RWPE1 (cell line): ENCODE measurements at regions not wholly inside any gene's neighbourhood (a gene's known extent, or its start where the extent isn't known, plus 50 kb on each side); places are given as distances from the start of the nearest gene placed in this dataset.
A peak's percentile ranks its signal among the peaks of the same experiment; 100 is the strongest.

Source experiments
- CTCF ChIA-PET: fragments of 350-600 bp; sonication (Branson Sonifier 250); formaldehyde crosslinking; extraction: SDS; loops from one replicate; lab custom pipeline; 2021; lab: Yijun Ruan, JAX
- POLR2A ChIA-PET: fragments of 400-600 bp; formaldehyde crosslinking; extraction: SDS; loops from one replicate; lab custom pipeline; 2020; ENCODE audit warnings: antibody characterized with exemption; ENCODE audit not compliant: low non-redundant PET; lab: Yijun Ruan, JAX
- DNase-seq: peaks from one replicate; pipeline ENCODE4 v3.0.0; 2012; ENCODE audit warnings: low spot score
- H3K27ac ChIP-seq: fragments of 450-650 bp; 2 replicates; pipeline ENCODE4 v1.5.1; 2017
- TF ChIP-seq, protein P1 (sequence below): fragments of 450-650 bp; conservative IDR thresholded peaks from 2 replicates; pipeline ENCODE4 v1.5.1; 2017; ENCODE audit warnings: low read depth, mild to moderate bottlenecking

DNA sequence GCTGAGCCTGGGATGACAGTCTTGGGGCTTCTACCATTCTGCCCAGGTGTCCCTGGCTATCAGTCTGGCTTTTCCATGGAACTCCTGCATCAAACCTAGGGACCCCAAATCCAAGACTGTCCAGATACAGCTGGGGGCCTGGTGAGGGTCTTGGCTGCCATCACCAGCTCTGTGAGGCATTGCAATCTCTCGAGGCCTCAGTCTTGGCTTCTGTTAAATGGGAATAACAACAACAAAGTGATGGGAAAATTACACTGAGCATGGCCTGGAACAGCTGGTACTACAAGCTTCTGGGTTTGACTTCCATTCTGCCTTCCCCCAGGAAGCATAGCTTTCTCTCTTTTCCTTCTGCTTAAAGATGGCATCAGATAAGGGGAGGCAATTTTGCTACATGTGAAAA is 50.0 kb upstream of the LCTL start:
- DNase-seq = no peak
- H3K27ac ChIP-seq = no peak overlapping the region
- TF ChIP-seq, protein P1, sequence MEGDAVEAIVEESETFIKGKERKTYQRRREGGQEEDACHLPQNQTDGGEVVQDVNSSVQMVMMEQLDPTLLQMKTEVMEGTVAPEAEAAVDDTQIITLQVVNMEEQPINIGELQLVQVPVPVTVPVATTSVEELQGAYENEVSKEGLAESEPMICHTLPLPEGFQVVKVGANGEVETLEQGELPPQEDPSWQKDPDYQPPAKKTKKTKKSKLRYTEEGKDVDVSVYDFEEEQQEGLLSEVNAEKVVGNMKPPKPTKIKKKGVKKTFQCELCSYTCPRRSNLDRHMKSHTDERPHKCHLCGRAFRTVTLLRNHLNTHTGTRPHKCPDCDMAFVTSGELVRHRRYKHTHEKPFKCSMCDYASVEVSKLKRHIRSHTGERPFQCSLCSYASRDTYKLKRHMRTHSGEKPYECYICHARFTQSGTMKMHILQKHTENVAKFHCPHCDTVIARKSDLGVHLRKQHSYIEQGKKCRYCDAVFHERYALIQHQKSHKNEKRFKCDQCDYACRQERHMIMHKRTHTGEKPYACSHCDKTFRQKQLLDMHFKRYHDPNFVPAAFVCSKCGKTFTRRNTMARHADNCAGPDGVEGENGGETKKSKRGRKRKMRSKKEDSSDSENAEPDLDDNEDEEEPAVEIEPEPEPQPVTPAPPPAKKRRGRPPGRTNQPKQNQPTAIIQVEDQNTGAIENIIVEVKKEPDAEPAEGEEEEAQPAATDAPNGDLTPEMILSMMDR = no peak
- ChIA-PET CTCF (interaction anchor here (0.6 to 0.7 kb wide), 3 partner anchors 83 to 242 kb away, joined by 3 to 4 read pairs (median 3); no protein-coding TSS in a partner anchor), POLR2A (no interaction called here)

GRCh38 chr15:66617137-66618090 is 51.6 kb upstream of the LCTL start:
- H3K27ac ChIP-seq = peak overlapping the region; percentile 13; the same call in 1 of the 2 replicates
- TF ChIP-seq, protein P1 = no peak
- POLR2A ChIA-PET = no interaction called here

DNA sequence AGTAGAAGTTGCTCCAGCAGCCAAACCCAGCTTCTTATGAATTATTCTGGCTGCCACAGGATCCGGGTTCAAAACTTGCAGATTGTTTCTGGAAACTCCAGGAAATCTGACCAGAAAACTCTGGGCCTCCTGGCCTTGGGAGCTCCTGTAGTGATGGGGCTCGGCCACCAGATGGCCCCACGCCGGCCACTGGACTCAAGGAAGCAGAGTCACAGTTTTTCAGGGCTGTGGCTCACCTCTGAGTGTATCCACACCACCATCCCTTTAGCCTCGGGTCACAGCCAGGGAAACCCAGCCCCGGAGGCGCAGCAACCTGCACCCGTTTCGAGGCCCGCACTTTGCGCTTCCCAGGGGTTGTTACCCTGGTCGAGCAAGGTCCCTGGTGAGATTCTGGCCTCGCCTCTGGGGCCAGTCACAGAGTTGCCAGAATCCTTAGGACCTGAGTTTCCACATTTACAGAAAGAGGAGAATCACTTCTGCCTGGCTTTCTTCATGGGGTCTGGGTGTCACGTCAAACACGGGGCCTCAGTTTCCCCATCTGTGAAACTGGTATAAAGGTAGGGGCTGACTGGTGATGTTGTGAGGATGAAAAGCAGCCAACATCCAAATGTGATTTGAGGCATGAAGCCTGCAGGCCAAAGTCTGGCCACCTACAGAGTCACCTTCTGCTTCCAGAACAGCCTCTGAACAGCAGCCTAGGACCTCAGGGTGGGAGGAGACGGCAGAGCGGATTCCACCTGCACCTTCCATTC is 53.5 kb upstream of the LCTL start:
- CTCF ChIA-PET = interaction anchor here (0.6 to 1.6 kb wide), 15 partner anchors 8 to 233 kb away, joined by 3 to 12 read pairs (median 3); no protein-coding TSS in a partner anchor
- POLR2A ChIA-PET = no interaction called here
- TF ChIP-seq, protein P1 = peak; percentile 97
- H3K27ac ChIP-seq = no peak overlapping the region
- peak; percentile 77 for DNase-seq

More at GRCh38 chr15:66617137-66618090, 51.6 kb upstream of the LCTL start:
- DNase-seq = no peak
- CTCF ChIA-PET = no interaction called here

GRCh38 chr15:66620341-66620740 is 54.5 kb upstream of the LCTL start:
- CTCF ChIA-PET = interaction anchor here (0.7 to 1.0 kb wide), 2 partner anchors 15 to 100 kb away, joined by 3 to 5 read pairs; no protein-coding TSS in a partner anchor
- TF ChIP-seq, protein P1 = no peak

GRCh38 chr15:66620744-66621344 is 55.0 kb upstream of the LCTL start:
- no peak for DNase-seq
- ChIA-PET CTCF (interaction anchor here (1.0 to 1.2 kb wide), 2 partner anchors 14 to 84 kb away, joined by 3 to 5 read pairs; no protein-coding TSS in a partner anchor), POLR2A (no interaction called here)
- TF ChIP-seq, protein P1 = no peak
- H3K27ac ChIP-seq = no peak overlapping the region

More at GRCh38 chr15:66620341-66620740, 54.5 kb upstream of the LCTL start:
- H3K27ac ChIP-seq = no peak overlapping the region
- POLR2A ChIA-PET = no interaction called here
- DNase-seq = no peak
